GM19351 (cell line): ENCODE measurements at regions not wholly inside any gene's neighbourhood (a gene's known extent, or its start where the extent isn't known, plus 50 kb on each side); places are given as distances from the start of the nearest gene placed in this dataset.
"Not testable (repeated sequence)": the region's sequence is repeated elsewhere in the genome, so short reads cannot be mapped to it uniquely, and the experiment has no call there.

Experiments
- ATAC-seq: cut with Tn5 transposase; IDR thresholded peaks from one replicate; pipeline ENCODE4 v1.9.1; 2021; ENCODE audit warnings: mild to moderate bottlenecking, moderate library complexity; ENCODE audit not compliant: unreplicated experiment

- no peak for ATAC-seq
These were observed 141.8 kb upstream of the NUDT4 start for GRCh38 chr12:93235881-93236280.

- ATAC-seq, result no peak
These were observed 140.3 kb upstream of the NUDT4 start for GRCh38 chr12:93237235-93237915.

GRCh38 chr12:93238512-93239262 lies 139.0 kb upstream of the NUDT4 start:
- ATAC-seq, result not testable (repeated sequence)

- ATAC-seq, result not testable (repeated sequence)
These were observed 137.9 kb upstream of the NUDT4 start for GRCh38 chr12:93239789-93240188.

- ATAC-seq, result no peak
These were observed 135.4 kb upstream of the NUDT4 start for GRCh38 chr12:93242154-93242972.

GRCh38 chr12:93243382-93243688 lies 134.4 kb upstream of the NUDT4 start:
- ATAC-seq, result no peak

GRCh38 chr12:93243689-93244513 lies 133.8 kb upstream of the NUDT4 start:
- ATAC-seq, result peak; percentile 39

- peak; percentile 33 for ATAC-seq
These were observed 133.1 kb upstream of the NUDT4 start for GRCh38 chr12:93244514-93245077.

GRCh38 chr12:93245543-93245942 lies 132.2 kb upstream of the NUDT4 start:
- peak; percentile 80 for ATAC-seq

GRCh38 chr12:93247313-93247991 lies 130.3 kb upstream of the NUDT4 start:
- no peak for ATAC-seq

GRCh38 chr12:93252221-93252620 lies 125.5 kb upstream of the NUDT4 start:
- ATAC-seq, result no peak

GRCh38 chr12:93254911-93255310 lies 122.8 kb upstream of the NUDT4 start:
- ATAC-seq, result no peak

GRCh38 chr12:93256256-93256969 lies 121.3 kb upstream of the NUDT4 start:
- no peak for ATAC-seq

- ATAC-seq, result no peak
These were observed 116.1 kb upstream of the NUDT4 start for GRCh38 chr12:93261505-93262094.

- ATAC-seq, result no peak
These were observed 104.7 kb upstream of the NUDT4 start for GRCh38 chr12:93272997-93273396.

- no peak for ATAC-seq
These were observed 103.7 kb upstream of the NUDT4 start for GRCh38 chr12:93273834-93274564.

- no peak for ATAC-seq
These were observed 102.8 kb upstream of the NUDT4 start for GRCh38 chr12:93274937-93275336.

- ATAC-seq, result no peak
These were observed 102.1 kb upstream of the NUDT4 start for GRCh38 chr12:93275589-93275988.
